Omental fat pad (tissue), 3 donors: ENCODE measurements at regions not wholly inside any gene's neighbourhood (a gene's known extent, or its start where the extent isn't known, plus 50 kb on each side); places are given as distances from the start of the nearest gene placed in this dataset.
"Not testable (repeated sequence)": the region's sequence is repeated elsewhere in the genome, so short reads cannot be mapped to it uniquely, and the experiment has no call there.

Experiments
- ATAC-seq: fragments of 150-250 bp; one replicate; pipeline ENCODE4 v1.9.1; 2016; ENCODE audit warnings: mild to moderate bottlenecking, moderate library complexity; ENCODE audit not compliant: low FRiP score
- DNase-seq: peaks from one replicate; pipeline ENCODE4 v3.0.0-alpha.2; 2019; ENCODE audit warnings: low spot score
- CTCF ChIP-seq, 3 donors: fragments of 450-650 bp; IDR thresholded peaks; one replicate each; pipeline ENCODE4 v1.5.1; 2016 to 2017; ENCODE audit warnings: antibody characterized with exemption in 3 of 3, mild to moderate bottlenecking in 3 of 3, moderate library complexity in 2 of 3

GRCh38 chr1:232335261-232335660 is 294.7 kb downstream of the SIPA1L2 start:
- ATAC-seq (no peak), DNase-seq (no peak)
- no peak for TF ChIP-seq CTCF (IDR thresholded peaks at IDR 0.05)

- ATAC-seq, result no peak
- TF ChIP-seq CTCF (IDR thresholded peaks at IDR 0.05), result no peak
- DNase-seq, result no peak
Measured at GRCh38 chr1:232334811-232335210, 295.1 kb downstream of the SIPA1L2 start.

- no peak for TF ChIP-seq CTCF (IDR thresholded peaks at IDR 0.05)
- ATAC-seq (no peak), DNase-seq (no peak)
Measured at GRCh38 chr1:232334246-232334645, 295.7 kb downstream of the SIPA1L2 start.

GRCh38 chr1:232333419-232333767 is 296.5 kb downstream of the SIPA1L2 start:
- no peak for TF ChIP-seq CTCF (IDR thresholded peaks at IDR 0.05)
- DNase-seq (no peak), ATAC-seq (no peak)

- not testable (repeated sequence) for DNase-seq, ATAC-seq
Measured at GRCh38 chr1:232332710-232333418, 297.1 kb downstream of the SIPA1L2 start.

GRCh38 chr1:232329103-232329813 is 300.7 kb downstream of the SIPA1L2 start:
- no peak for TF ChIP-seq CTCF (IDR thresholded peaks at IDR 0.05)
- DNase-seq (no peak), ATAC-seq (no peak)

GRCh38 chr1:232328486-232329102 is 301.3 kb downstream of the SIPA1L2 start:
- ATAC-seq (no peak), DNase-seq (no peak)
- no peak for TF ChIP-seq CTCF (IDR thresholded peaks at IDR 0.05)
